ENCODE measurements at regions not wholly inside any gene's neighbourhood (a gene's known extent, or its start where the extent isn't known, plus 50 kb on each side); places are given as distances from the start of the nearest gene placed in this dataset.

DNA sequence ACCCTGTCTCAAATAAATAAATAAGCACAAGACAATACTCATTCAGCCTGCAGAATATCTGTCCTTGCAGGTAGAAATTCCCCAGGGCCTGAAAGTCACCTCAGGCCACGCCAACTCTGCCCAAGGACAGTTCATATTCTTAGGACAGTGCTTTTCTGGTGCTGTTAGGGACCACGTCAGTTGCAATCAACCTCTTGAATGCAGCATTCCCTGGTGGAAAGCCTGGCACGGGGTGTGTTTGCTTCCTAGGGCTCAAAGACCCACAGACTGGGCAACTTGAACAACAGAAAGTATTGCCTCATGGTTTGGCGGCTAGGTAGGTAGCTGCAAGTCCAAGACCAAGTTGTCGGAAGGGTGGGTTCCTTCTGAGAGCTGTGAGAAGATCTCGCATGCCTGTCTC is 160.3 kb downstream of the KCTD15 start:
- no peak for DNase-seq (ENCODE audit: low spot score in 2 of 2, unreplicated experiment in 2 of 2)
- peaks cover 29% of the 10 kb centered on the region for H3K27me3 Mint-ChIP-seq (ENCODE audit: low read depth)
- TF ChIP-seq CTCF (IDR thresholded peaks at IDR 0.05; ENCODE audit: unreplicated experiment), result no peak
- no peak overlapping the region for H3K4me3 Mint-ChIP-seq
- no peaks in the 10 kb centered on the region for H3K9me3 Mint-ChIP-seq
- no peaks in the 10 kb centered on the region for H3K36me3 Mint-ChIP-seq
- H3K4me1 Mint-ChIP-seq, result no peaks in the 10 kb centered on the region
- H3K27ac Mint-ChIP-seq, result no peak overlapping the region

DNA sequence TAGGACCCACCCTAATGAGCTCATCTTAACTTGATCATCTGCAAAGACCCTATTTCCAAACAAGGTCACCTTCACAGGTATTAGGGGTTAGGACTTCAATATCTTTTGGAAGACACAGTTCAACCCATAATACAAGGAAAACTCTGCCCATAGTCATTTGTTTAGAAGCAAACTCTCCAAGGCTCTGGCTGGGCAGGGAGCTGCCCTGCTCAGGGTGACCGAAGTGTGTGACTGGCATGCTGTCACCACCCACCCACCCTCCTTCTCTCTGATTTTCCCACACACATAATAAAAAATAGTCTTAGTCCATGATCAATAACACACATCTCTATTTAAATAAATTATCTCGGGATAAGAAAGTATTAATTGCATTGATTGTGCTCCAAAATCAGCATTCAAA is 161.1 kb downstream of the KCTD15 start:
- H3K4me1 Mint-ChIP-seq, result no peaks in the 10 kb centered on the region

GRCh38 chr19:33960566-33960965 is 163.9 kb downstream of the KCTD15 start:
- Mint-ChIP-seq H3K9me3 (no peaks in the 10 kb centered on the region), H3K4me3 (no peak overlapping the region), H3K4me1 (no peaks in the 10 kb centered on the region), H3K27me3 (ENCODE audit: low read depth) (peaks cover 23% of the 10 kb centered on the region), H3K36me3 (no peaks in the 10 kb centered on the region), H3K27ac (no peak overlapping the region)
- DNase-seq (ENCODE audit: low spot score in 2 of 2, unreplicated experiment in 2 of 2), result no peak
- TF ChIP-seq CTCF (IDR thresholded peaks at IDR 0.05; ENCODE audit: unreplicated experiment), result no peak

More for the DNA sequence above, 161.1 kb downstream of the KCTD15 start:
- DNase-seq (ENCODE audit: low spot score in 2 of 2, unreplicated experiment in 2 of 2), result no peak
- Mint-ChIP-seq H3K27me3 (ENCODE audit: low read depth) (peaks cover 32% of the 10 kb centered on the region), H3K36me3 (no peaks in the 10 kb centered on the region), H3K4me3 (no peak overlapping the region), H3K9me3 (no peaks in the 10 kb centered on the region), H3K27ac (no peak overlapping the region)
- no peak for TF ChIP-seq CTCF (IDR thresholded peaks at IDR 0.05; ENCODE audit: unreplicated experiment)

- peaks cover 18% of the 10 kb centered on the region for H3K27me3 Mint-ChIP-seq (ENCODE audit: low read depth)
- no peak overlapping the region for H3K4me3 Mint-ChIP-seq
- no peak for TF ChIP-seq CTCF (IDR thresholded peaks at IDR 0.05; ENCODE audit: unreplicated experiment)
- no peaks in the 10 kb centered on the region for H3K4me1 Mint-ChIP-seq
- DNase-seq (ENCODE audit: low spot score in 2 of 2, unreplicated experiment in 2 of 2), result no peak
- no peaks in the 10 kb centered on the region for H3K36me3 Mint-ChIP-seq
- peaks cover 9% of the 10 kb centered on the region for H3K9me3 Mint-ChIP-seq
- no peak overlapping the region for H3K27ac Mint-ChIP-seq
These were observed 165.5 kb downstream of the KCTD15 start for GRCh38 chr19:33962161-33962560.

DNA sequence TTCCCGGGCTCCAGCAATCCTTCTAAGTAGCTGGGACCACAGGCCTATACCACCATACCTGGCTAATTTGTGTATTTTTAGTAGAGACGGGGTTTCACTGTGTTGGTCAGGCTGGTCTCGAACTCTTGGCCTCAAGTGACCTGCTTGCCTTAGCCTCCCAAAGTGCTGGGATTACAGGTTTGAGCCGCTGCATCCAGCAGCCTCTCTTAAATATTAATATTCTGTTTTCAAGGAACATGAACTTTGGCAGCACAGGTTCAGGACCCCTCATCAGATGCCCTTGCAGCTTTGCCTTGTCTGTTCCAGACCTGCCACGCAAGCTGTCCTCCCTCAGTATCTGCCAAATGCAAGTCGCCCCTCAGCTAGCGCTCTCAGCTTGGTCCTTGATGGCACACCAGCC is 166.8 kb downstream of the KCTD15 start:
- no peaks in the 10 kb centered on the region for H3K36me3 Mint-ChIP-seq
- H3K27me3 Mint-ChIP-seq (ENCODE audit: low read depth), result peaks cover 15% of the 10 kb centered on the region
- H3K4me1 Mint-ChIP-seq, result no peaks in the 10 kb centered on the region
- H3K9me3 Mint-ChIP-seq, result peaks cover 10% of the 10 kb centered on the region
- no peak for DNase-seq (ENCODE audit: low spot score in 2 of 2, unreplicated experiment in 2 of 2)
- no peak overlapping the region for H3K27ac Mint-ChIP-seq
- no peak for TF ChIP-seq CTCF (IDR thresholded peaks at IDR 0.05; ENCODE audit: unreplicated experiment)
- no peak overlapping the region for H3K4me3 Mint-ChIP-seq

DNA sequence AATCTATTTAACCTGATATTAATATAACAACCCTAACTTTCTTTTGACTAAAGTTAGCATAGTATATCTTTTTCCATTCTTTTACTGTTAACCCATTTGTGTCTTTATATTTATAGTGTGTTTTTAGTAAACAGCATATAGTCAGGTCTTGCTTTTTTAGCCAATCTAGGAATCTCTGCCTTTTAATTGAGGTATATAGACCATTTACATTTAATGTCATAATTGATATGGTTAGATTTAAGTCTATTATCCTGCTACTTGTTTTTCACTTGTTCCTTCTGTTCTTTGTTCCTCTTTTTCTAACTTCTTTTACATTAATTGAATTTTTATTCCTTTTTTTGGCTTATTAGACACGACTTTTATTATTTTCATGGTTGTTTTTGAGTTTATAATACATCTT is 174.4 kb downstream of the KCTD15 start:
- no peak for DNase-seq (ENCODE audit: low spot score in 2 of 2, unreplicated experiment in 2 of 2)
- no peak for TF ChIP-seq CTCF (IDR thresholded peaks at IDR 0.05; ENCODE audit: unreplicated experiment)
- Mint-ChIP-seq H3K9me3 (peaks cover 49% of the 10 kb centered on the region), H3K27ac (no peak overlapping the region), H3K36me3 (peaks cover 4% of the 10 kb centered on the region), H3K27me3 (ENCODE audit: low read depth) (peaks cover 1% of the 10 kb centered on the region), H3K4me3 (no peak overlapping the region), H3K4me1 (no peaks in the 10 kb centered on the region)
